A549 (cell line): ENCODE measurements at regions not wholly inside any gene's neighbourhood (a gene's known extent, or its start where the extent isn't known, plus 50 kb on each side); places are given as distances from the start of the nearest gene placed in this dataset.

Experiments
- POLR2A ChIP-seq: IDR thresholded peaks from 2 replicates; pipeline ENCODE4 v1.6.1; 2012; ENCODE audit warnings: mild to moderate bottlenecking, low read length
- RARB ChIP-seq: fragments of 250-450 bp; sonication (Bioruptor Pico); IDR thresholded peaks from 2 replicates; pipeline ENCODE4 v1.8.0; 2021; ENCODE audit warnings: mild to moderate bottlenecking, moderate library complexity
- TF ChIP-seq, protein P1 (sequence below): fragments of 250-450 bp; sonication (Bioruptor Pico); IDR thresholded peaks from 2 replicates; pipeline ENCODE4 v1.5.0; 2021; ENCODE audit warnings: mild to moderate bottlenecking, moderate library complexity, borderline replicate concordance

DNA sequence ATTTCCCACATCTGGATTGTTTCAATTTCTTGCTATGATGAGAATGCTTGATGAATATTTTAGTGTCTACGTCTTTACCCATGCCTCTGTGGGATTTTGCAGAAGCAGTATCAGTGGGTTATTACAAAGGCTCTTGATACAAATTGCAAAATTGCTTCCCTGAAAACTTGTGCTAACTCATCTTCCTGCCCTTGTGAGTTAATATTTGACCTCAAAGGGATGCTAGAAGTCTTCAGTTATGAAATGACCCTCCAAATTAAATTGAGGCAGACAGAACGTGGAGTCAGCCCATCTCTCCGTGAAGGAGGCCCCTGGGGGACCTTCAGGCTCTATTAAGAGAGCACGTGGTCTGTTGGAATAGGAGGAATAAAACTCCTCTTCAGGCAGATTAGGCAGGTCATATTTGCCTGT, 239.2 kb upstream of the HS6ST1 start:
- TF ChIP-seq, protein P1, sequence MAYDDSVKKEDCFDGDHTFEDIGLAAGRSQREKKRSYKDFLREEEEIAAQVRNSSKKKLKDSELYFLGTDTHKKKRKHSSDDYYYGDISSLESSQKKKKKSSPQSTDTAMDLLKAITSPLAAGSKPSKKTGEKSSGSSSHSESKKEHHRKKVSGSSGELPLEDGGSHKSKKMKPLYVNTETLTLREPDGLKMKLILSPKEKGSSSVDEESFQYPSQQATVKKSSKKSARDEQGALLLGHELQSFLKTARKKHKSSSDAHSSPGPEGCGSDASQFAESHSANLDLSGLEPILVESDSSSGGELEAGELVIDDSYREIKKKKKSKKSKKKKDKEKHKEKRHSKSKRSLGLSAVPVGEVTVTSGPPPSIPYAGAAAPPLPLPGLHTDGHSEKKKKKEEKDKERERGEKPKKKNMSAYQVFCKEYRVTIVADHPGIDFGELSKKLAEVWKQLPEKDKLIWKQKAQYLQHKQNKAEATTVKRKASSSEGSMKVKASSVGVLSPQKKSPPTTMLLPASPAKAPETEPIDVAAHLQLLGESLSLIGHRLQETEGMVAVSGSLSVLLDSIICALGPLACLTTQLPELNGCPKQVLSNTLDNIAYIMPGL (CRISPR knock-in tag), result no peak
- no peak for TF ChIP-seq POLR2A
- no peak for TF ChIP-seq RARB (CRISPR knock-in tag)
